Fibroblast of lung (primary cell): ENCODE measurements at regions not wholly inside any gene's neighbourhood (a gene's known extent, or its start where the extent isn't known, plus 50 kb on each side); places are given as distances from the start of the nearest gene placed in this dataset.

Experiments
- DNase-seq, 2 donors: peaks; one replicate each; pipeline versions ENCODE4 v3.0.0 to v3.0.0-alpha.2; 2010; ENCODE audit warnings: low read depth in 2 of 2
- H2AFZ ChIP-seq: 2 replicates; pipeline ENCODE4 v1.5.1; 2012; ENCODE audit warnings: low read length, control low read depth, inconsistent platforms
- H3K27ac ChIP-seq: 2 replicates; pipeline ENCODE4 v1.5.1; 2011; ENCODE audit warnings: low read length, control low read depth; ENCODE audit not compliant: insufficient read depth
- H3K27me3 ChIP-seq: 2 replicates; pipeline ENCODE4 v1.5.1; 2011; ENCODE audit warnings: mild to moderate bottlenecking, low read length; ENCODE audit not compliant: control insufficient read depth, insufficient read depth
- H3K36me3 ChIP-seq: 2 replicates; pipeline ENCODE4 v1.5.1; 2011; ENCODE audit warnings: low read length; ENCODE audit not compliant: control insufficient read depth, insufficient read depth
- H3K4me1 ChIP-seq: 2 replicates; pipeline ENCODE4 v1.5.1; 2011; ENCODE audit warnings: low read length; ENCODE audit not compliant: control insufficient read depth, insufficient read depth; ENCODE audit errors: extremely low read depth
- H3K4me2 ChIP-seq: 2 replicates; pipeline ENCODE4 v1.5.1; 2011; ENCODE audit warnings: low read length, control low read depth; ENCODE audit not compliant: insufficient read depth; ENCODE audit errors: extremely low read depth
- H3K4me3 ChIP-seq, 4 experiments: fragments of 200-600 bp in 1 of 4; sonication (generic) in 1 of 4; replicated peaks in 1 of 4; 2 replicates each; pipeline ENCODE4 v1.5.1; 2011 to 2016; ENCODE audit warnings: low read length in 4 of 4, low read depth in 3 of 4, mild to moderate bottlenecking in 3 of 4, control low read depth in 2 of 4, inconsistent platforms in 1 of 4, mixed read lengths in 1 of 4; ENCODE audit not compliant: insufficient read depth in 1 of 4; ENCODE audit errors: control extremely low read depth in 1 of 4
- H3K79me2 ChIP-seq: 2 replicates; pipeline ENCODE4 v1.5.1; 2012; ENCODE audit warnings: mild to moderate bottlenecking, low read length, inconsistent platforms; ENCODE audit not compliant: control insufficient read depth, insufficient read depth
- H3K9ac ChIP-seq: 2 replicates; pipeline ENCODE4 v1.5.1; 2011; ENCODE audit warnings: mild to moderate bottlenecking, low read length, control low read depth; ENCODE audit not compliant: insufficient read depth
- H3K9me3 ChIP-seq: 2 replicates; pipeline ENCODE4 v1.5.1; 2012; ENCODE audit warnings: low read depth, low read length; ENCODE audit not compliant: control insufficient read depth, insufficient read depth
- H4K20me1 ChIP-seq: 2 replicates; pipeline ENCODE4 v1.5.1; 2011; ENCODE audit warnings: low read length; ENCODE audit not compliant: control insufficient read depth, insufficient read depth; ENCODE audit errors: extremely low read depth
- CTCF ChIP-seq, 2 donors: IDR thresholded peaks in 1 of 2; conservative IDR thresholded peaks in 1 of 2; 1 replicate in 1 of 2; 2 replicates in 1 of 2; pipeline ENCODE4 v1.5.1; 2011 to 2012; ENCODE audit warnings: low read length in 2 of 2, control low read depth in 1 of 2, inconsistent platforms in 1 of 2, low read depth in 1 of 2, mild to moderate bottlenecking in 1 of 2
- EZH2 ChIP-seq: IDR thresholded peaks from 2 replicates; pipeline ENCODE4 v1.5.1; 2012; ENCODE audit warnings: low read length, control low read depth, mild to moderate bottlenecking; ENCODE audit errors: missing control alignments

- H3K9me3 ChIP-seq: no peaks in the 10 kb centered on the region
- no peak for TF ChIP-seq CTCF (conservative IDR thresholded peaks at IDR 0.05 in 1 of 2, IDR thresholded peaks at IDR 0.05 in 1 of 2; ENCODE audit: low read depth in 1 of 2, low read length in 2 of 2)
- no peak for TF ChIP-seq EZH2
- DNase-seq: no peak
- no peaks in the 10 kb centered on the region for H3K79me2 ChIP-seq
- no peak overlapping the region for H3K4me2 ChIP-seq
- H3K36me3 ChIP-seq: no peaks in the 10 kb centered on the region
- no peak overlapping the region for H3K9ac ChIP-seq
- H3K27me3 ChIP-seq: no peaks in the 10 kb centered on the region
- H3K27ac ChIP-seq: no peak overlapping the region
- no peaks in the 10 kb centered on the region for H4K20me1 ChIP-seq
- H2AFZ ChIP-seq: no peak overlapping the region
- no peak overlapping the region for H3K4me3 ChIP-seq
- no peaks in the 10 kb centered on the region for H3K4me1 ChIP-seq
Observed at GRCh38 chr4:132230025-132230424, 919.1 kb upstream of the PCDH10 start.

GRCh38 chr4:132238697-132239096 lies 910.4 kb upstream of the PCDH10 start:
- DNase-seq: no peak
- Histone ChIP-seq H3K36me3 (no peaks in the 10 kb centered on the region), H3K4me3 (no peak overlapping the region), H2AFZ (no peak overlapping the region), H3K4me2 (no peak overlapping the region), H3K27me3 (no peaks in the 10 kb centered on the region), H3K27ac (no peak overlapping the region), H3K9ac (no peak overlapping the region), H3K4me1 (no peaks in the 10 kb centered on the region), H3K9me3 (no peaks in the 10 kb centered on the region), H4K20me1 (no peaks in the 10 kb centered on the region), H3K79me2 (no peaks in the 10 kb centered on the region)
- TF ChIP-seq EZH2 (no peak), CTCF (conservative IDR thresholded peaks at IDR 0.05 in 1 of 2, IDR thresholded peaks at IDR 0.05 in 1 of 2; ENCODE audit: low read depth in 1 of 2, low read length in 2 of 2) (no peak)

- Histone ChIP-seq H3K79me2 (no peaks in the 10 kb centered on the region), H4K20me1 (no peaks in the 10 kb centered on the region), H3K27ac (no peak overlapping the region), H3K4me1 (no peaks in the 10 kb centered on the region), H2AFZ (no peak overlapping the region), H3K27me3 (no peaks in the 10 kb centered on the region), H3K4me3 (no peak overlapping the region), H3K36me3 (no peaks in the 10 kb centered on the region), H3K9me3 (no peaks in the 10 kb centered on the region), H3K4me2 (no peak overlapping the region), H3K9ac (no peak overlapping the region)
- no peak for DNase-seq
- TF ChIP-seq CTCF (conservative IDR thresholded peaks at IDR 0.05 in 1 of 2, IDR thresholded peaks at IDR 0.05 in 1 of 2; ENCODE audit: low read depth in 1 of 2, low read length in 2 of 2) (no peak), EZH2 (no peak)
Observed at GRCh38 chr4:132240081-132240480, 909.0 kb upstream of the PCDH10 start.
